ENCODE measurements at regions not wholly inside any gene's neighbourhood (a gene's known extent, or its start where the extent isn't known, plus 50 kb on each side); places are given as distances from the start of the nearest gene placed in this dataset. TPM values are rescaled to one million over a fixed set of nuclear protein-coding genes. Genes with fewer than 3 reads are reported as not detected.

DNA sequence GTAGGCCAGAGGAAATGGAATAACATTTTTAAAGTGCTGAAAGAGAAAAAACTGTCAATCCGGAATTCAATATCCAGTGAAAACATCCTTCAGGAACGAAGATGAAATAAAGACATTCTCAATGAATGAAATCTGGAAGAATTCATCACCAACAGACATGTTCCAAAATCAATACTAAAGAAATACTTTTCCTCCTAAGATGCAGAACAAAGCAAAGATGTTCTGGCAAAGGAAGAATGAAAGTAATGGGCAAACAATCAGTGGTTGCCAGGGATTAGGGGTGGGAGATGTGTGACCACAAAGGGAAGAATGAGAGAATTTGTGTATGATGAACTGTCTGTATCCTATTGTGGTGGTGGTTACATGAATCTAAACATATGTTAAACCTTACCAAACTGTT lies 52.8 kb upstream of the EEPD1 start:
- Histone ChIP-seq H3K4me1 (no peaks in the 10 kb centered on the region), H3K27me3 (no peaks in the 10 kb centered on the region), H3K36me3 (no peaks in the 10 kb centered on the region), H3K27ac (no peak overlapping the region), H3K9me3 (no peaks in the 10 kb centered on the region), H3K4me3 (no peak overlapping the region)
- intact Hi-C loops (cut with DNase I): no loop called here
- TF ChIP-seq POLR2A (IDR thresholded peaks at IDR 0.05): no peak
- TF ChIP-seq, protein P1, sequence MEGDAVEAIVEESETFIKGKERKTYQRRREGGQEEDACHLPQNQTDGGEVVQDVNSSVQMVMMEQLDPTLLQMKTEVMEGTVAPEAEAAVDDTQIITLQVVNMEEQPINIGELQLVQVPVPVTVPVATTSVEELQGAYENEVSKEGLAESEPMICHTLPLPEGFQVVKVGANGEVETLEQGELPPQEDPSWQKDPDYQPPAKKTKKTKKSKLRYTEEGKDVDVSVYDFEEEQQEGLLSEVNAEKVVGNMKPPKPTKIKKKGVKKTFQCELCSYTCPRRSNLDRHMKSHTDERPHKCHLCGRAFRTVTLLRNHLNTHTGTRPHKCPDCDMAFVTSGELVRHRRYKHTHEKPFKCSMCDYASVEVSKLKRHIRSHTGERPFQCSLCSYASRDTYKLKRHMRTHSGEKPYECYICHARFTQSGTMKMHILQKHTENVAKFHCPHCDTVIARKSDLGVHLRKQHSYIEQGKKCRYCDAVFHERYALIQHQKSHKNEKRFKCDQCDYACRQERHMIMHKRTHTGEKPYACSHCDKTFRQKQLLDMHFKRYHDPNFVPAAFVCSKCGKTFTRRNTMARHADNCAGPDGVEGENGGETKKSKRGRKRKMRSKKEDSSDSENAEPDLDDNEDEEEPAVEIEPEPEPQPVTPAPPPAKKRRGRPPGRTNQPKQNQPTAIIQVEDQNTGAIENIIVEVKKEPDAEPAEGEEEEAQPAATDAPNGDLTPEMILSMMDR (IDR thresholded peaks at IDR 0.05): no peak
- TF ChIP-seq POLR2AphosphoS5 (IDR thresholded peaks at IDR 0.05; ENCODE audit: insufficient read depth in 1 of 2, low read depth in 1 of 2): no peak
- DNase-seq (ENCODE audit: extremely low spot score in 2 of 2): no peak

DNA sequence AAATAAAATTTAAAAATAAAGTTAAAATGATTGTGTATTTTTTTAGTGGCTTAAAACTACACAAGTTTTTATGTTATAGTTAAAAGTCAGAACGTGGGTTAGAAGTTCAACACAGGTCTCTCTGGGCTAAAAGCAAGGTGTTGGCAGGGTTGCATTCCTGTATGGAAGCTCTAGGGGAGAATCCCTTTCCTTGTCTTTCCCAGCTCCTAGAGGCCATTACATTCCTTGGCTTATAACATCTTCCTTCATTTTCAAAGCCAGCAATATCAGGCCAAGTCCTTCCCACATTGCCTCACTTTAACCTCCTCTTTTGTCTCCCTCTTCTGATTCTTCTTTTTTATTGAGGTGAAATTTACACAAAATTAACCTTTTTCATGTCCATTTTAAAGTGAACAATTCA lies 52.4 kb upstream of the EEPD1 start:
- no peak overlapping the region for H3K27ac ChIP-seq
- no peaks in the 10 kb centered on the region for H3K9me3 ChIP-seq
- no peak for DNase-seq (ENCODE audit: extremely low spot score in 2 of 2)
- intact Hi-C loops (cut with DNase I): no loop called here
- no peak overlapping the region for H3K4me3 ChIP-seq
- H3K4me1 ChIP-seq: no peaks in the 10 kb centered on the region
- H3K36me3 ChIP-seq: no peaks in the 10 kb centered on the region
- H3K27me3 ChIP-seq: no peaks in the 10 kb centered on the region
- TF ChIP-seq, protein P1 (IDR thresholded peaks at IDR 0.05): no peak
- no peak for TF ChIP-seq POLR2A (IDR thresholded peaks at IDR 0.05)
- no peak for TF ChIP-seq POLR2AphosphoS5 (IDR thresholded peaks at IDR 0.05; ENCODE audit: insufficient read depth in 1 of 2, low read depth in 1 of 2)

Small RNA genes in the stretch of these regions (small RNA-seq; reads per million reads assigned to genes)
- not detected for gene RNU6-1085P
